HG02798 (cell line): ENCODE measurements at regions not wholly inside any gene's neighbourhood (a gene's known extent, or its start where the extent isn't known, plus 50 kb on each side); places are given as distances from the start of the nearest gene placed in this dataset.

ENCODE experiments used
- ATAC-seq: cut with Tn5 transposase; IDR thresholded peaks from one replicate; pipeline ENCODE4 v1.9.1; 2021; ENCODE audit warnings: mild to moderate bottlenecking; ENCODE audit not compliant: unreplicated experiment, poor library complexity

GRCh38 chr7:68470836-68471435, 1127.3 kb upstream of the AUTS2 start:
- no peak for ATAC-seq

GRCh38 chr7:68472688-68473087, 1125.6 kb upstream of the AUTS2 start:
- no peak for ATAC-seq

- no peak for ATAC-seq
These were observed 1123.5 kb upstream of the AUTS2 start for GRCh38 chr7:68474661-68475216.

- ATAC-seq, result no peak
These were observed 1121.3 kb upstream of the AUTS2 start for GRCh38 chr7:68476966-68477365.

- ATAC-seq, result no peak
These were observed 1119.9 kb upstream of the AUTS2 start for GRCh38 chr7:68478326-68478725.

GRCh38 chr7:68482800-68483199, 1115.5 kb upstream of the AUTS2 start:
- ATAC-seq, result no peak

- no peak for ATAC-seq
These were observed 1113.5 kb upstream of the AUTS2 start for GRCh38 chr7:68484731-68485130.

- ATAC-seq, result no peak
These were observed 1112.9 kb upstream of the AUTS2 start for GRCh38 chr7:68485253-68485917.

- ATAC-seq, result no peak
These were observed 1109.8 kb upstream of the AUTS2 start for GRCh38 chr7:68488341-68489060.

GRCh38 chr7:68491523-68492358, 1106.5 kb upstream of the AUTS2 start:
- ATAC-seq, result no peak

- no peak for ATAC-seq
These were observed 1106.0 kb upstream of the AUTS2 start for GRCh38 chr7:68492359-68492690.

- ATAC-seq, result no peak
These were observed 1094.9 kb upstream of the AUTS2 start for GRCh38 chr7:68503400-68503799.

GRCh38 chr7:68504716-68505115, 1093.6 kb upstream of the AUTS2 start:
- ATAC-seq, result no peak

GRCh38 chr7:68505721-68506120, 1092.6 kb upstream of the AUTS2 start:
- ATAC-seq, result no peak

GRCh38 chr7:68507668-68508067, 1090.6 kb upstream of the AUTS2 start:
- no peak for ATAC-seq

GRCh38 chr7:68509054-68509453, 1089.2 kb upstream of the AUTS2 start:
- ATAC-seq, result no peak

- no peak for ATAC-seq
These were observed 1088.7 kb upstream of the AUTS2 start for GRCh38 chr7:68509603-68510002.

GRCh38 chr7:68511281-68511680, 1087.0 kb upstream of the AUTS2 start:
- ATAC-seq, result no peak

GRCh38 chr7:68512466-68512865, 1085.8 kb upstream of the AUTS2 start:
- ATAC-seq, result no peak

GRCh38 chr7:68518060-68518459, 1080.2 kb upstream of the AUTS2 start:
- no peak for ATAC-seq

GRCh38 chr7:68524126-68524525, 1074.1 kb upstream of the AUTS2 start:
- ATAC-seq, result no peak
